ENCODE measurements at regions not wholly inside any gene's neighbourhood (a gene's known extent, or its start where the extent isn't known, plus 50 kb on each side); places are given as distances from the start of the nearest gene placed in this dataset.

GRCh38 chr11:122342089-122342744, 226.2 kb upstream of the BLID start:
- dilution Hi-C loops (cut with MboI; ENCODE audit: extremely low pct_ligation_motif_present, low sequenced_read_pairs), result no loop called here
- Histone ChIP-seq H3K27me3 (ENCODE audit: control insufficient read depth, extremely low read depth, insufficient read depth, low read length) (no peaks in the 10 kb centered on the region), H4K20me1 (ENCODE audit: control insufficient read depth, extremely low read depth, insufficient read depth, low read length) (no peaks in the 10 kb centered on the region), H3K4me3 (ENCODE audit: control insufficient read depth in 2 of 3, extremely low read depth in 1 of 3, insufficient read depth in 2 of 3, low read depth in 1 of 3, low read length in 3 of 3) (no peak overlapping the region), H3K79me2 (ENCODE audit: control insufficient read depth, insufficient read depth, low read length) (no peaks in the 10 kb centered on the region), H3K4me2 (ENCODE audit: control insufficient read depth, extremely low read depth, insufficient read depth, low read depth, low read length) (no peak overlapping the region), H3K9me3 (ENCODE audit: control insufficient read depth, low read depth, low read length) (no peaks in the 10 kb centered on the region), H3K36me3 (ENCODE audit: control insufficient read depth in 2 of 2, extremely low read depth in 1 of 2, insufficient read depth in 2 of 2, low read length in 2 of 2) (no peaks in the 10 kb centered on the region), H2AFZ (ENCODE audit: control insufficient read depth, low read length) (no peak overlapping the region), H3K4me1 (ENCODE audit: control insufficient read depth, extremely low read depth, insufficient read depth, low read length) (peaks cover 11% of the 10 kb centered on the region), H3K9me1 (ENCODE audit: control insufficient read depth, extremely low read depth, insufficient read depth, low read length) (no peaks in the 10 kb centered on the region), H3K9ac (ENCODE audit: control insufficient read depth, extremely low read depth, insufficient read depth, low read length) (no peak overlapping the region), H3K27ac (ENCODE audit: control insufficient read depth, insufficient read depth, low read length) (no peak overlapping the region)
- no peak for TF ChIP-seq EZH2 (IDR thresholded peaks at IDR 0.05; ENCODE audit: low read length)
- TF ChIP-seq CTCF (optimal IDR thresholded peaks at IDR 0.05 in 1 of 3, IDR thresholded peaks at IDR 0.05 in 1 of 3, conservative IDR thresholded peaks at IDR 0.05 in 1 of 3; ENCODE audit: extremely low read depth in 1 of 3, insufficient read depth in 2 of 3, low read length in 3 of 3), result no peak
- FAIRE-seq, result no peak
- DNase-seq (ENCODE audit: low read depth, low spot score), result peak; percentile 33

GRCh38 chr11:122341477-122341876, 225.5 kb upstream of the BLID start:
- DNase-seq (ENCODE audit: low read depth, low spot score) (no peak), FAIRE-seq (no peak)
- no peak for TF ChIP-seq EZH2 (IDR thresholded peaks at IDR 0.05; ENCODE audit: low read length)
- TF ChIP-seq CTCF (optimal IDR thresholded peaks at IDR 0.05 in 1 of 3, IDR thresholded peaks at IDR 0.05 in 1 of 3, conservative IDR thresholded peaks at IDR 0.05 in 1 of 3; ENCODE audit: extremely low read depth in 1 of 3, insufficient read depth in 2 of 3, low read length in 3 of 3), result no peak
- no peaks in the 10 kb centered on the region for H4K20me1 ChIP-seq (ENCODE audit: control insufficient read depth, extremely low read depth, insufficient read depth, low read length)
- H3K9me1 ChIP-seq (ENCODE audit: control insufficient read depth, extremely low read depth, insufficient read depth, low read length), result no peaks in the 10 kb centered on the region
- H3K4me1 ChIP-seq (ENCODE audit: control insufficient read depth, extremely low read depth, insufficient read depth, low read length), result peaks cover 11% of the 10 kb centered on the region
- no peaks in the 10 kb centered on the region for H3K9me3 ChIP-seq (ENCODE audit: control insufficient read depth, low read depth, low read length)
- H3K79me2 ChIP-seq (ENCODE audit: control insufficient read depth, insufficient read depth, low read length), result no peaks in the 10 kb centered on the region
- H3K9ac ChIP-seq (ENCODE audit: control insufficient read depth, extremely low read depth, insufficient read depth, low read length), result no peak overlapping the region
- no peak overlapping the region for H2AFZ ChIP-seq (ENCODE audit: control insufficient read depth, low read length)
- dilution Hi-C loops (cut with MboI; ENCODE audit: extremely low pct_ligation_motif_present, low sequenced_read_pairs), result no loop called here
- no peaks in the 10 kb centered on the region for H3K27me3 ChIP-seq (ENCODE audit: control insufficient read depth, extremely low read depth, insufficient read depth, low read length)
- H3K36me3 ChIP-seq (ENCODE audit: control insufficient read depth in 2 of 2, extremely low read depth in 1 of 2, insufficient read depth in 2 of 2, low read length in 2 of 2), result no peaks in the 10 kb centered on the region
- no peak overlapping the region for H3K27ac ChIP-seq (ENCODE audit: control insufficient read depth, insufficient read depth, low read length)
- no peak overlapping the region for H3K4me3 ChIP-seq (ENCODE audit: control insufficient read depth in 2 of 3, extremely low read depth in 1 of 3, insufficient read depth in 2 of 3, low read depth in 1 of 3, low read length in 3 of 3)
- no peak overlapping the region for H3K4me2 ChIP-seq (ENCODE audit: control insufficient read depth, extremely low read depth, insufficient read depth, low read depth, low read length)
